Type B pancreatic cell (in vitro differentiated cells): ENCODE measurements at regions not wholly inside any gene's neighbourhood (a gene's known extent, or its start where the extent isn't known, plus 50 kb on each side); places are given as distances from the start of the nearest gene placed in this dataset.

ENCODE experiments used
- DNase-seq: peaks from one replicate; pipeline ENCODE4 v3.0.0; 2021; ENCODE audit warnings: mixed read lengths; ENCODE audit not compliant: unreplicated experiment; ENCODE audit errors: extremely low spot score
- H3K27ac Mint-ChIP-seq: 2 replicates; pipeline ENCODE4 v1.8.0; 2021; ENCODE audit warnings: mild to moderate bottlenecking, mixed read lengths
- H3K27me3 Mint-ChIP-seq: 2 replicates; pipeline ENCODE4 v1.8.0; 2021; ENCODE audit warnings: mixed read lengths
- H3K36me3 Mint-ChIP-seq: 2 replicates; pipeline ENCODE4 v1.8.0; 2021; ENCODE audit warnings: mixed read lengths
- H3K4me1 Mint-ChIP-seq: one replicate; pipeline ENCODE4 v1.8.0; 2021; ENCODE audit warnings: mixed read lengths; ENCODE audit not compliant: unreplicated experiment
- H3K4me3 Mint-ChIP-seq: 2 replicates; pipeline ENCODE4 v1.8.0; 2021; ENCODE audit warnings: mild to moderate bottlenecking, mixed read lengths
- H3K9me3 Mint-ChIP-seq: 2 replicates; pipeline ENCODE4 v1.8.0; 2021; ENCODE audit warnings: mixed read lengths
- TF ChIP-seq, protein P1 (sequence below): fragments of 200-600 bp; sonication (generic); conservative IDR thresholded peaks from 2 replicates; pipeline ENCODE4 v1.5.0; 2021; ENCODE audit warnings: antibody characterized with exemption, mild to moderate bottlenecking

- no peaks in the 10 kb centered on the region for H3K4me1 Mint-ChIP-seq
- H3K27me3 Mint-ChIP-seq = no peaks in the 10 kb centered on the region
- no peak overlapping the region for H3K4me3 Mint-ChIP-seq
- TF ChIP-seq, protein P1, sequence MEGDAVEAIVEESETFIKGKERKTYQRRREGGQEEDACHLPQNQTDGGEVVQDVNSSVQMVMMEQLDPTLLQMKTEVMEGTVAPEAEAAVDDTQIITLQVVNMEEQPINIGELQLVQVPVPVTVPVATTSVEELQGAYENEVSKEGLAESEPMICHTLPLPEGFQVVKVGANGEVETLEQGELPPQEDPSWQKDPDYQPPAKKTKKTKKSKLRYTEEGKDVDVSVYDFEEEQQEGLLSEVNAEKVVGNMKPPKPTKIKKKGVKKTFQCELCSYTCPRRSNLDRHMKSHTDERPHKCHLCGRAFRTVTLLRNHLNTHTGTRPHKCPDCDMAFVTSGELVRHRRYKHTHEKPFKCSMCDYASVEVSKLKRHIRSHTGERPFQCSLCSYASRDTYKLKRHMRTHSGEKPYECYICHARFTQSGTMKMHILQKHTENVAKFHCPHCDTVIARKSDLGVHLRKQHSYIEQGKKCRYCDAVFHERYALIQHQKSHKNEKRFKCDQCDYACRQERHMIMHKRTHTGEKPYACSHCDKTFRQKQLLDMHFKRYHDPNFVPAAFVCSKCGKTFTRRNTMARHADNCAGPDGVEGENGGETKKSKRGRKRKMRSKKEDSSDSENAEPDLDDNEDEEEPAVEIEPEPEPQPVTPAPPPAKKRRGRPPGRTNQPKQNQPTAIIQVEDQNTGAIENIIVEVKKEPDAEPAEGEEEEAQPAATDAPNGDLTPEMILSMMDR = no peak
- no peak for DNase-seq
- peaks cover 4% of the 10 kb centered on the region for H3K9me3 Mint-ChIP-seq
- no peak overlapping the region for H3K27ac Mint-ChIP-seq
- H3K36me3 Mint-ChIP-seq = peaks cover 3% of the 10 kb centered on the region
Measured at GRCh38 chrX:10938365-10938923, 172.7 kb upstream of the HCCS start.

- H3K9me3 Mint-ChIP-seq = peaks cover 4% of the 10 kb centered on the region
- no peak overlapping the region for H3K27ac Mint-ChIP-seq
- no peak for DNase-seq
- TF ChIP-seq, protein P1 = no peak
- no peaks in the 10 kb centered on the region for H3K27me3 Mint-ChIP-seq
- no peaks in the 10 kb centered on the region for H3K4me1 Mint-ChIP-seq
- no peak overlapping the region for H3K4me3 Mint-ChIP-seq
- H3K36me3 Mint-ChIP-seq = peaks cover 3% of the 10 kb centered on the region
Measured at GRCh38 chrX:10939424-10939823, 171.7 kb upstream of the HCCS start.

GRCh38 chrX:10944136-10944885 lies 166.8 kb upstream of the HCCS start:
- DNase-seq = no peak
- Mint-ChIP-seq H3K4me3 (no peak overlapping the region), H3K4me1 (no peaks in the 10 kb centered on the region), H3K27ac (no peak overlapping the region), H3K9me3 (peaks cover 4% of the 10 kb centered on the region), H3K36me3 (peaks cover 3% of the 10 kb centered on the region), H3K27me3 (no peaks in the 10 kb centered on the region)
- TF ChIP-seq, protein P1 = no peak

DNA sequence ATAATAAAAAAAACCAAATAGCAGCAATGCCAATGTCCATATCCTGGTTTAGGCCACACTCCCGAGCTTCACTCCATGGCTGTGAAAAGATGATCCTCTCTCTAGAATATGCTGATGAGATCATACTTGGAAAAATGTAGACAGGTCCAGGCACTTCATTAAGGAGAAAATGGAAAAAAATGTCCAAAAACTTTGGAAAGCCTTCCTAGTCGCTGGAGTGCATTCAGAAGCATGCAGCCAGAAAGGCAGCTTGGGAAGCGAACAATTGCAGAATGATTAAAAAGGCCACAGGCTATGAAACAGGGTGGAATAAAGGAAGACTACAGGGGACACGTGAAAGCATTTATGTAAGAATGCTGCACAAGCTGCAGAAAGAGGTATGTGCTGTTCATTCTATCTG lies 165.6 kb upstream of the HCCS start:
- TF ChIP-seq, protein P1 = no peak
- Mint-ChIP-seq H3K9me3 (peaks cover 4% of the 10 kb centered on the region), H3K36me3 (peaks cover 3% of the 10 kb centered on the region), H3K4me3 (no peak overlapping the region), H3K4me1 (no peaks in the 10 kb centered on the region), H3K27me3 (no peaks in the 10 kb centered on the region), H3K27ac (no peak overlapping the region)
- no peak for DNase-seq

GRCh38 chrX:10949541-10949940 lies 161.6 kb upstream of the HCCS start:
- Mint-ChIP-seq H3K27me3 (no peaks in the 10 kb centered on the region), H3K4me3 (no peak overlapping the region), H3K36me3 (no peaks in the 10 kb centered on the region), H3K9me3 (no peaks in the 10 kb centered on the region), H3K27ac (no peak overlapping the region), H3K4me1 (no peaks in the 10 kb centered on the region)
- DNase-seq = no peak
- TF ChIP-seq, protein P1 = no peak
